GM23248 (cell line): ENCODE measurements at regions not wholly inside any gene's neighbourhood (a gene's known extent, or its start where the extent isn't known, plus 50 kb on each side); places are given as distances from the start of the nearest gene placed in this dataset.

Experiments used
- EZH2 ChIP-seq: fragments of 200-600 bp; sonication (generic); IDR thresholded peaks from 2 replicates; pipeline ENCODE4 v1.6.1; 2018; ENCODE audit warnings: antibody characterized with exemption, mild to moderate bottlenecking; ENCODE audit not compliant: insufficient read depth, poor library complexity, severe bottlenecking
- EZH2phosphoT487 ChIP-seq: fragments of 200-600 bp; sonication (generic); IDR thresholded peaks from 2 replicates; pipeline ENCODE4 v1.6.1; 2018; ENCODE audit warnings: antibody characterized with exemption, moderate library complexity, mild to moderate bottlenecking, low read depth; ENCODE audit not compliant: insufficient read depth

DNA sequence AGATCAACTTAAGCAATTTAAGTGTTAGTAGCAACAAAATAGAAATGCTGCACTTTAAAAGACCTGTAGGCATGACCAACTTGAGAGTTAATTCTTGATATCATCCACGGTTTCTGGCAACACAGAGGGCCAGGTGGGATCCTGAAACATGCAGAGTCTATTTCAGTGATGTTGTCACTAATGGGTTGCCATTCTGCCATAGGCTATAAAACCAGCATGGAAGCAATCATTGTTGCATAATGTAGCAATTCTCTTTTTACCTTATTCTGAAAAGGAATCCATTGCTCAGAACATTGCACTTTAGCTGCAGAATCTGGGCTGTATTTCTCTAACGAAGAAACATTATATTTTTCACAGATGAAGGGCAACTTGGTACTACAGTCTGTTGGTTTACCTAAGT is 53.9 kb upstream of the CD302 start:
- TF ChIP-seq EZH2 (no peak), EZH2phosphoT487 (no peak)
